GM12872 (cell line): ENCODE measurements at regions not wholly inside any gene's neighbourhood (a gene's known extent, or its start where the extent isn't known, plus 50 kb on each side); places are given as distances from the start of the nearest gene placed in this dataset.

Experiments
- TF ChIP-seq, protein P1 (sequence below): IDR thresholded peaks from 3 replicates; pipeline ENCODE4 v1.5.1; 2011; ENCODE audit warnings: low read depth, mild to moderate bottlenecking, low read length, moderate library complexity; ENCODE audit not compliant: insufficient read depth

DNA sequence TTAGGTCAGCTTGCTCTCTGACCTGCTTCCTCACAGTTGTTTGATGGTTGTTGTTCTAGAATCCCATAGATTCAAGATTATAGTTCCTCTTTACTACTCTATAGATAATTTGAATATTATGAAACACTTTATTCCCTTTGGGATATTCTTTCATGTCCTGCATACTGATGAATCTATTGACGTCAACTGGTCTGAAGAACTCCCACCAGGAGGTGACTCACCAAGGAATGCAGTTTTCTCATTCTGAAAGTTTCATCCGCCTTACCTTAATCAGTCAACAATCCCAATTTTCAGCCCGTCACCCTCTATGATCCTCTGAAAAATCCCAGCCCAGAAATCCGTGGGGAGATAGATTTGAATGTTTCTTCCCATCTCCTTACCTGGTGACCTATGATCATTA is 834.1 kb upstream of the PRMT6 start:
- TF ChIP-seq, protein P1, sequence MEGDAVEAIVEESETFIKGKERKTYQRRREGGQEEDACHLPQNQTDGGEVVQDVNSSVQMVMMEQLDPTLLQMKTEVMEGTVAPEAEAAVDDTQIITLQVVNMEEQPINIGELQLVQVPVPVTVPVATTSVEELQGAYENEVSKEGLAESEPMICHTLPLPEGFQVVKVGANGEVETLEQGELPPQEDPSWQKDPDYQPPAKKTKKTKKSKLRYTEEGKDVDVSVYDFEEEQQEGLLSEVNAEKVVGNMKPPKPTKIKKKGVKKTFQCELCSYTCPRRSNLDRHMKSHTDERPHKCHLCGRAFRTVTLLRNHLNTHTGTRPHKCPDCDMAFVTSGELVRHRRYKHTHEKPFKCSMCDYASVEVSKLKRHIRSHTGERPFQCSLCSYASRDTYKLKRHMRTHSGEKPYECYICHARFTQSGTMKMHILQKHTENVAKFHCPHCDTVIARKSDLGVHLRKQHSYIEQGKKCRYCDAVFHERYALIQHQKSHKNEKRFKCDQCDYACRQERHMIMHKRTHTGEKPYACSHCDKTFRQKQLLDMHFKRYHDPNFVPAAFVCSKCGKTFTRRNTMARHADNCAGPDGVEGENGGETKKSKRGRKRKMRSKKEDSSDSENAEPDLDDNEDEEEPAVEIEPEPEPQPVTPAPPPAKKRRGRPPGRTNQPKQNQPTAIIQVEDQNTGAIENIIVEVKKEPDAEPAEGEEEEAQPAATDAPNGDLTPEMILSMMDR = no peak

DNA sequence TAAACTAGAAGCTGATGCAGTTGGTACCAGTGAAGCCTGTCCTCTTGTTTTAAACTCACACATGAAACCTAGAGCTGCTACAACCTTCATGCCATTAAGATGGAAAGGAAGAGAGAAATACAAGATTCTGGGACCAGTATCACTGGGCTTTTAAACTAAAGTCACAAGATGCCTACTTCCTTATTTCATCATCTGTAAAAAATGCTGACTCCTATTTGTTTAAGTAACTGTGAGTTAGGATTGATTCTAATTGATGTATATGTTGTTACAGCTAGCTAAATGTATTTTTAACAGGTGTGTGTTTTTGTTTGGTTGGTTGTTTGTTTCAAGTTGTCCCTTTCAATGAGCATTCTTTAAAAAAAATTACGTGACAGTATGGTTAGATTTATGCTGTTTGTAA is 833.3 kb upstream of the PRMT6 start:
- TF ChIP-seq, protein P1 = no peak

DNA sequence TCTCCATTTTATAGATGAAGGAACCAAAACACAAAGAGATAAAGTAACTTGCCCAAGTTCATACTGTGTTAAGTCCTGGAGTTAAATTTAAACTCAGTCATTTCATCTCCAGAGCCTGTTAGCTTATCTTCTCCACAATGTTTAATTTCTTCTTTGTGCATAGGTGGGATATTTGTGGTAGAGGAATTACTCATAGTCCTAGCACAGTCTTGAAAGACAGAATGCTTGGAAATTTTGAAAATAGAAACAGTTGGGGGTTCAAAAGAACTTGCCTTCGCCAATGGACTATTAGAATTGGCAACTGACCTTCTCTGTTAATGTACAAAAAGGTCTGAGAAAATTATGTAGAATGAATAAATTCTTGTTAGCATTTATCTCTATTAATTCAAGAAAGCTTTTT is 832.0 kb upstream of the PRMT6 start:
- TF ChIP-seq, protein P1 = no peak

DNA sequence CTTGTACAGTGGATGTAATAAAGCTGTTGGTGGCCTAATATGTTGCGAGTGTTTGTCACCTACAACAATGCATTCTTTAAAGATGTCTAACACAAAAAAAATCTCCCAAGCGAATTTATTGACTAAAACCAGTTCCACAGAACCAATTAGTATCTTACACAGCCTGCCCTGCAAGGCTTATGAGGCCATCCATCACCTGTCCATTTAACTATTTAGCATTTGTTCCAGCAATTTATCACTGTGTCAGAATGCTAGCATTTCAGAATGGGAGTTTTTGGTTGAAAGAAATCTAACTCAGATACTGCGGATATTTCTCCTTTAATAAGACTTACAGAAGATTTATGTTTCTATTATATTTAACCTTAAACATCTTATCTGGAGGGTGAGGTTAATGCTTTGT is 831.1 kb upstream of the PRMT6 start:
- TF ChIP-seq, protein P1 = no peak

DNA sequence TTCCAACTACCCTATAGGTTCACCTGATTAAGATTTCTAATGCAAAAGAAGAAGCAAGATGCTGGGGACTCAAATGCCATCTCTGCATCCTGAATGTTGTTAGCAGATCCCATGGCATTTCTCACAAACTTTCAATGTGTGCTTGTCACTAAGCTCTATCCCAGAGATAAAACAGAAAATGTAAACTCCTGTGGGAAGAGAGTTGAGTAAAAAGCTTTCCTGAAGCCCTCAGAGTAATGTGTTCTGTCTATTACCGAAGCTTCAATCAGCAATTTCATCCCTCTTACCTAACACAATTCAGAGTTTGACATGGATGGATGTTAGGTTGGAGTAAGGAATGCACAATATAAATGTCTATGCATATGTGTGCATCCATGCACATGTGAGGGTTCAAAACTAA is 829.9 kb upstream of the PRMT6 start:
- TF ChIP-seq, protein P1 = no peak

DNA sequence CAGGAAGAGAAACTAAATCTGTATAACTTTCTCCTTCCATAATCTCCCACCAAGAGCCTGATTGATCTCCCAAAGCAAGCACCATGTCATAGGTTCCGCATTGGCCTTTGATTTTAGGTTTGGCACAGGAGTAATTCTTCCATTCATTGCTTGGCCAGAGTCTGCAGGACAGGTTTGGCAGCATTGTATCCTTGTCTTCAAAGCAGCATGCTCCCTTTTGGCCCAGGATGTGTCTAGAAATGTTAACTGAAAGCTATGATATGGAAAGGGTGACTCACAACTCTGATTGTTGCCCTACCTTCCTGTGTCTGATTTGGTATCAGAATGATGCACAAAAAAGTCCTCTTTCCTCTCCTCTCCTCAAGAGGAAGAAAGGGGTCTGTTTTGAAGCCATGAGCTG is 824.3 kb upstream of the PRMT6 start:
- TF ChIP-seq, protein P1 = no peak

DNA sequence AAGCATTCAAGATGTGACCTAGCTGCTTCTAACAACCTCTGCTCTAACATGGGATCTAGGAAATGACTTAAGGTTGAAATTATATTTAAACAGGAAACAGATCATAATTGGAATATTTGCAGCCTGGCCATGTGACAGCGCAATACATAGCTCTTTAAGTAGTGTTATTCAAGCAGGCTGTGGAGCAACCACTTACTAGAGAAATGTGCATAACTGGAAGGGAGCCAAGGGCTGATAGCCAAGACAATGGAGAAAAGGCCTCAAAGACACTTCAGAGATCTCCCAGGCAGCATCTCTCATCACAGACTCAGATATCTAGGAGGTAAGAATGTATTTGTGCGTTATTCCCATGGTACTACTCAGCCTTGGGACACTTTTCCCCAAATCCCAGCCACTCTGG is 823.0 kb upstream of the PRMT6 start:
- TF ChIP-seq, protein P1 = no peak

DNA sequence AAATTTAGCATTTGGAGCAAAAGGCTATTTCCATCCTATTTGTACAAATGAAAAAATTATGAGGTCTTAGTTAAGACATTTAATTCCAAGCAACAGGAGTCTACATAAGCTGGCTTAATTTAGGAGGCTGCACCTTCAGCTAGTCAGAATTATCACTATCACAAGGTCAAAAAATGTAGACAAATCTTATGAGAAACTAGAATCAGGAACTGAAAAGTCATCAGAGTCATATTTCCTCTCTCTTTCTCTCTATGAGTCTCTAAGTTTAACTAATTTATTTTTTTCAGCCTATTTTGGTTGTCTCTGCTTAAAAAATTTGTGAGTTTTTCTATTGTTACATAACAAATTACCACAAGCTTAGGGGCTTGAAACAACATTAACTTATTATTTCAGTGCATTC is 807.1 kb upstream of the PRMT6 start:
- TF ChIP-seq, protein P1 = no peak
